HepG2 (cell line): ENCODE measurements at regions not wholly inside any gene's neighbourhood (a gene's known extent, or its start where the extent isn't known, plus 50 kb on each side); places are given as distances from the start of the nearest gene placed in this dataset.

Experiments used
- PRMT3 ChIP-seq: sonication (generic); formaldehyde crosslinking; IDR thresholded peaks from 2 replicates; pipeline ENCODE4 v1.8.1; 2022; ENCODE audit warnings: low read depth, mild to moderate bottlenecking, moderate library complexity, missing genetic modification reagents, borderline replicate concordance
- TERF1 ChIP-seq: sonication (generic); formaldehyde crosslinking; IDR thresholded peaks from 2 replicates; pipeline ENCODE4 v1.8.0; 2022; ENCODE audit warnings: mild to moderate bottlenecking, missing genetic modification reagents, moderate library complexity
- ZBTB2 ChIP-seq: sonication (generic); formaldehyde crosslinking; IDR thresholded peaks from 2 replicates; pipeline ENCODE4 v1.8.0; 2022; ENCODE audit warnings: low read depth, missing genetic modification reagents
- ZBTB39 ChIP-seq: sonication (generic); formaldehyde crosslinking; IDR thresholded peaks from 2 replicates; pipeline ENCODE4 v1.5.0; 2020; ENCODE audit warnings: missing genetic modification reagents

DNA sequence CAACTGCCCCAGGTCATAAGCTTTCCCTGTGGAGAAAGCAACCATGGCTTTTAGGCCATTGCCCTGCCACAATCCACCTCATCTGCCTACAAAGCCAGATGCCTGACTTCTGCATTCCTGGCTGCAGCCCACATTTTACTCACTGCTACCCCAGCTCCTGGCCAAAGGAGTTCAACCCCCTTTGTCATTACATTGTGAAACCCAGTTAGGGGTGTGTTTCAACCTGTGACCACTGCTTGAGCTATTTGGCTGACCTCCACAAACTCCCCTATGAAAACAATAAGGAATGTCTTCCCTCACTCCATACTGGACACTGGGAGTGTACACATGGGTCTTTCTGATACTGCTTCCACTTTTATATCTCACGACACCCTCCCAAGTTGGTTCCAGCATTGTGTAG, 589.2 kb downstream of the SH3BGRL start (continued):
- TF ChIP-seq ZBTB39 (CRISPR knock-in tag) (no peak), TERF1 (CRISPR knock-in tag) (no peak), PRMT3 (no peak), ZBTB2 (CRISPR knock-in tag) (no peak)
